GM19452 (cell line): ENCODE measurements at regions not wholly inside any gene's neighbourhood (a gene's known extent, or its start where the extent isn't known, plus 50 kb on each side); places are given as distances from the start of the nearest gene placed in this dataset.

Experiments
- ATAC-seq: cut with Tn5 transposase; IDR thresholded peaks from one replicate; pipeline ENCODE4 v1.9.1; 2021; ENCODE audit not compliant: unreplicated experiment

DNA sequence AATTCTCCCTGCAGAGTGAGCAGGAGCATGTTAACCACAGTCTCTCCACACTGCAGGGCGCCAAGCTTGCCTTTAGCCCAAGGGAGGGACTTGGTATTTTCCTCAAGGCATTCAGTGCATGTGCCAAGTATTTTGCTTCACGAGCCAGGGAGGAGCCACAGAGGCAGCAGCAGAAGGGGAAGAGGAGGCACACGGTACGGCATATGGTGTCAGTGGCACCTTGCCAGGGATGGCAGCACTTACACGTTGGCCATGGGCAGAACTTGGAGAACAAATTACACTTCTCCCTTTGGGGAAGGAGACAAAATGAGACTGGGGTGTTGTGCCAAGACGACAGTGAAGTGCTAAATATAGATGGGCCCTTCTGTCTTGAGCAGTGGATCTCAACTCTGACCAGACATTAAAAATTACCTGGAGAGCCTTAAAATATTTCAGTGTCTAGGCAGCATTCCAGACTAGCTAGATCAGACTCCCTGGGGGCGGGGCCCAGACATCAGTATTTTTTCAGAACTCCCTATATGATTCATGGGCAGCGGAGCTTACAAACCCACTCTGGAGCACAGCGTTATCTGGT, 155.8 kb downstream of the DRD1 start:
- no peak for ATAC-seq

DNA sequence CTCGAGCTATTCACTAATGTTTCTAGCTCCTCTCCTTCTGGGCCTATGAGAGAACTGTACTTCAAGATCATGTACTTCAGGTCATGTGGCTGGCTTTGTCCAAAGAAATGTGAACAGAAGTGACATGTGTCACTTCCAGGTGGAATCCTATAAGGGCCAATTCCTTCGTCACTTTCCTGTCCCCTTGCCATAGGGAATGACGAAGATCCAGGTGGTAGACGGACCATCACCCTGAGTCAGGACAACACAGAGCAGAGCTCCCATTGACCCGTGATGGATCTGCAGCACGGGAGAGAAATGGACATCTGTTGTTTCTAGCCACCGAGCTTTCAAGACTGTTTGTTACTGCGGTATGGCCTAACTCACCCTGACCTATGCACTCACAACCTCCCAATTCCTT, 157.0 kb downstream of the DRD1 start:
- ATAC-seq: no peak

DNA sequence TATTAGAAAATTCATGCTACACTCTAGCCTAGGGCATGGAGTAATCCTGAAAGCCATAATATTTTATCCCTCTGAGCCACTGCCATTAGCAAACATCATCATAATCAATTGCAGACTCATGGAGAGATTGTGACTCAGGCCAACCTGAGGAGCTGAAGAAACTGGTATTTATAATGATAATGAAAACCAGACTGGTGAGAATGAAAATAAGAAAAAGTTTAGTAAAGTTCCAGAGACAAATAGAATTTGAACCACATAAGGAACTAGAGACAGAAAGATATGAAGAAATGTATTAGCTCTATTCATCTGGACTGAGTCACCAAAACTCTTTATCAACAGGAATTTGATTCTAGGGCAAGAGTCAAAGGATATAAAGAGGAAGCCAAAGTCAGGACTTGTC, 158.7 kb downstream of the DRD1 start:
- ATAC-seq: no peak

DNA sequence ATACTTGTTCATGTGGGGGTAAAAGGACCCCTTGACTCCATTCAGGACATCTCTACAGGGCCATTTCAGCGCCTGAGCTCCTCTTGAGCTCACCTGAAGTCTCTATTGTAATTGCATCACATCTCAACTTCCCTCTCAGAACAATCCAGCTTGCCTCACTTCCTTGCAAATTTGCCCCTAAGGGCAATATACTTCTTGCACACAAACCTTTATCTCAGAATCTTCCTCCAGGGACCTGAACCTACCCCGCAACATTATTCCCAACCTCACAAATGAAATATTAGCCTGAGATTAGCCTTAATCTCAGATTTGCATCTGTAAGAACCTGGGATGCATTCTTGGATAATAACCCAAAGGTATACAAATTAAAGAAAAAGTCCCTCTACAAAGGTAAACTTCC, 159.2 kb downstream of the DRD1 start:
- no peak for ATAC-seq

DNA sequence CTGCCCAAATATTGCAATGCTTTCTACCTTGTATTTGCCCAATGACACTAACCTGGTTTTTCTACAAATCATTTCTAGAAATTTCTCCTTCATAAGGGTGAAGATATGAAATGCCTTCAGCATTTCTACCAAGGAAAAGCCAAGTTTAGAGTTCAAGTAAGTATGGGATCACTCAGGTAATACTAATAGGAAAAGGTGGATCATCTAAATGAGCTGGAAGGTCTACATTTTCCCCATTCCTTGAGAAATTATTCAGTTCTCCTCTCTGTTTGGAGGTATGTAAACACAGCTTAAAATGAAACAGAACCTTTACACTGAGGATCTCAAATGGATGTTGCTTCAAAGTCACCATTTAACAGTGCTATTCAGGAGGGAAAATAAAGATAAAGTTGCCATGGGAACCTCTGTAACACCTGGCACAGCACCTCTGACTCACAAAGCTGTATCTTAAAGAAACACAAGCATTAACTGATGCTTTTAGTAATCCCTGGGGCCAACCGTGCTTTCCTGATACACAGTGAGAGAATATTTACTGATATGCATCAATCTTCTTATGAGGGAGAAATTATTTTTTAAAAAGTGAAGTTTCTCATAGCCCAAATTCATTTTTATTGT, 161.3 kb downstream of the DRD1 start:
- ATAC-seq: no peak

DNA sequence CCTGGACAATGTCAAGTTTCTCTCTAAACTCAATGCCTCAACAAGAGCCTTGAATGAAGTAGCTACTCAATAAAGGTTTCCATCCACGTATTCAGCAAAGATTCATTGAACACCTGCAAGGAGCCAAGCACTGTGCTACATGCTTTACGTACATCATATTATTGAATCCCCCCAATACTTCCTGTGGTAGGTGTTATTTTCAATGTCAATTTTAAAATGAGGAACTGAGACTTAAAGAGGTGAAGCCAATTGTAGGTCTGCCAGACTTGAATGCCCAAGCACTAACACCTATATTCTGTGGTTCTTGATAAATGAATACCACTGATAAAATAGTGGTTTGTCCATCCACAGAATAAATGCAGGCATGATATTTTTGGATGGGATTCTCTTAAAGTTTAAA, 162.3 kb downstream of the DRD1 start:
- ATAC-seq: peak; percentile 64

DNA sequence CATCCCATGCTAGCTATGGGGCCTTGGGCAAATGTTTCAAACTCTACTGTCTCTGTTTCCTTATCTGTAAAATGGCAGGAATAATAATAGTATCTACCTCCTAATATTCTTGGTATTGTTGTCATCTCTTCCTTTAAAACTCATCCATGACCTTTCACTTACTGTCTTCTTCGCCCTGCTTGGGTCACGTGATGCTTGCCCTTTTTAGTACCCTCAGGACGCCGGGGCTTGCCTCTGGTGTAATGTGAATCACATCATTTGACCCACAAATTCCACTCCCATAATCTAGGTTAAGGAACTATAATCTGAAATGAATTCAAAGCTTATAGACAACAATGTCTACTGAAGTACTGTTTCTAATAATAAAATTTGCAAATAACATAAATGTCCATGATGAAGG, 162.7 kb downstream of the DRD1 start:
- ATAC-seq: no peak

DNA sequence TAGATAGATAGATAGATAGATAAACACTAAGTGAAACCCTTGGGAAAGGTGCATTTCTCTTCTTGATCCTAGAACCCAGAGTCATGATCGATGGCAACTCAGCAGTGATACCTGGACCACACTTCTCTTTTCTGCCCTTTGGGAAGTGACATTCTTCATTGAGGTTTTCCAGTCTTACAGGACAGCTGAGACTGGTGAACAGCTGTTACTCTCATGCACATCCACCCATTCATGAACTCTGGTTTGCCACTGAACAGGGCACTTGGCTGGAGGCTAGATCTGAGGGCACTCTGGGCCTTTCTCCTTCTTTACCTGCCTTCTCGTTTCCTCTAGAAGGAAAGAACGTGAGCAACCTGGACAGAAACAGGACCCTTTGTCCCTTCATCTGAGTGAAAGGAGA, 164.5 kb downstream of the DRD1 start:
- no peak for ATAC-seq

DNA sequence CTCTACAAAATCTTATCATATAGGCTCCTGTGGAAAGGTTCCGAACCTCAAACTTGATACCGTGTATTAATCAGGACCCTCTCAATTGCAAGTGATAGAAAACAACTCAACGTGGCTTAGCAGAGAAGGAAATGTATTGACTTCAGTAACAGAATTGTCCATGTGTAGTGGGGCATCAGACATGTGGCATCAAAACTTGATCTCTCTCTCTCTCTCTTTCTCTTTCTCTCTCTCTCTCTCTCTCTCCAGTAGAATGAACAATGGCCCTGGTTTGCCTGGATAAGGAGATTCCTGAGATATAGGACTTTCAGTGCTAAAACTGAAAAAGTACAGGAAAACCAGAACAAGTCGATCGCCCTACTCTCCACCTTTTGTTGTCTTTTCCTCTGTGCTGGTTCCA, 168.2 kb downstream of the DRD1 start:
- no peak for ATAC-seq

DNA sequence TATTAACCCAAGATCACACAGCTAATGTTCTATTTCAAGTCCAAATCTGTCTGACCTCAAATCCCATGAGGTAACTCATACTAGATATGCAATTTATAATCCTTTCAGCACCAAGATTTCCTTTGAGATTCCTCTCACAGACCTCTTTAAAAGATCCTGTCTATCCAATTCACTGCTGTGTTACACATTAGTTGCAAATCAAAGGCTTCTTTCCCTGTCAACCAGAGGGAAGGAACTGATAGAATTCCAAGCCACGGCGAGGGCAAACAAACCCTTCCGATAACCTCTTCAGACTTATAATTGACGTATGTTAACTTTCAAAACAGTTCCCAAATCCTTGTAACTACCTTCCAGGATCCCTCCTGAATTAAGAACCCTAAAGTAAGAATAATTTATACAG, 168.9 kb downstream of the DRD1 start:
- no peak for ATAC-seq

DNA sequence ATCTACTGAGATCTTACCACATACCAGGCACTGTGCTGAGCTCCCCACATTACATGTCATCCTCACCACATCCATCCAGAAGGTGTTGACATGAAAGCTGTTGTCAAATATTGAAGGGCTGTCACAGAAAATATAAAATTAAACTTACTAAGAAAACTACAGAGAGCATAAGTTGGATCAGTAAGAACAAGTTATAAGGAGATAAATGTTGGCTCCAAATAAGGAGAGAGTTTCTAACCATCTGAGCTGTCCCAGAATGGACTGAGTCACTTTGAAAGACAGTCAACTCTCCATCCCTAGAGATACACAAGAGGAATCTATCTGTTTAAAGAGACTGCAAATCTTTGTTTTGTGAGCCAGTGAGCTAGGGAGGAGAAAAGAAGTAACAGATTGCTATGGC, 169.8 kb downstream of the DRD1 start:
- ATAC-seq: no peak

DNA sequence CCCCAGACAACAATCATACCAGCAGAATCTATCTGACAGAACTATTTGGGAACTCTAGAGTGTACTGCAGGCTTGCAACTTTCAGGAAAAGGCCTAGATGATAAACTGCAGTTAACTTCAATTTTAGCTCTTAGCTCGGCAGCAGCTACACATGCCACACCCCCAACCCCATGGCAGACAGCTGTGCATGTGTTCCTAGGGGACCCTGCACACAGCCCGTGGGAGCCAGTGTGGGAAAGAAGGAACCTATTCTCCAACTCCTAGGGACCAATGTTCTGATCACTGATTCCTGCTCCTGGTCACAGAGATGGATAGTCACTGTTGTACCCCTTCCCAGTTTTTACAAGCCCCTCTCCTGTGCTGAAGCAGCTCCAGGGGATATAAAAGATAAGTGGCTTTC, 179.6 kb downstream of the DRD1 start:
- no peak for ATAC-seq

DNA sequence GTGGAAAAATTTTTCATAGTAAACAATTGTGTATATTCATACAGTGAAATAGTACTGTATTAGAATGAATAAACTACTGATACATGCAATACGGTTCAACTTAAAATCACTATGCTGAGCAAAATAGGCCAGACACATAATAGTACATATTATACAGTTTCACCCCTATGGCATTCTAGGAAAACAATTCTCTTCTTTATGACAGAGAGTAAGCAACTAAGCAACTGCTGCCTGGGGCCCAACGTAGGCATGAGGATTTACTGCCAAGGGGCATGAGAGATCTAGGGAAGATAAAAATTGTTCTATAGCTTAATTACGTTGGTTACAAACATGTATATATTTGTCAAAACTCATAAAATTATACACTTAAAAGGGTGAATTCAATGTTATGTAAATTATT, 180.2 kb downstream of the DRD1 start:
- ATAC-seq: no peak

DNA sequence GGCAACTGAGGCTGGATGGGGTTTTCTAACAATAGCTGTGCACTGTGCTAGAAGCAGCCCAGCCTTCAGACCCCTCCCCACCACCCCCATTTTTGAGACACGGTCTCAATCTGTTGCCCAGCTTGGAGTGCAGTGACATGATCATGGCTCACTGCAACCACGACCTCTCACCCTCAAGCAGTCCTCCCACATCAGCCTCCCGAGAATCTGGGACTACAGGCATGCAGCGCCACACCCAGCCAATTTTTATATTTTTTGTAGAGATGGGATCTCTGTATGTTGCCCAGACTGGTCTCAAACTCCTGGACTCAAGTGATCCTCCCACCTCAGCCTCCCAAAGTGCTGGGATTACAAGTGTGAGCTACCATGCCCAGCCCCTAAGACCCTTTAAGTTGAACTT, 182.5 kb downstream of the DRD1 start:
- ATAC-seq: no peak

DNA sequence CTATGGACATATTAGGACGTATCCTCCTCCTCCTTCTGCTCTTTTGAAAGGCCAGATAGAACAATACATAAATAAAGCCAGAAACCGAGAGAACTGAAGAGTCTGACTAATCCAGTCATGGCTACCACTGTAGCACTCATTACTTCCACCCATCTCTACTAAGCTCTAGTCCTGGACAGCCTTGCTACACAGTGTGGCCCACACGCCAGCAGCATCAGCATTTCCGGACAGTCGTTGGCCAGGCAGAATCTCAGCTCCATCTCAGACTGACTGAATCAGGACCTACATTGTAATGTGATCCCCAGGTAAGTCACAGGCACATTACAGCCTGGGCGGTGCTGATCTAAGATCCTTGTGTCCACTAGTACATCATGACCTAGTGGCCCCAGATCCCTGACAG, 182.9 kb downstream of the DRD1 start:
- ATAC-seq: no peak

DNA sequence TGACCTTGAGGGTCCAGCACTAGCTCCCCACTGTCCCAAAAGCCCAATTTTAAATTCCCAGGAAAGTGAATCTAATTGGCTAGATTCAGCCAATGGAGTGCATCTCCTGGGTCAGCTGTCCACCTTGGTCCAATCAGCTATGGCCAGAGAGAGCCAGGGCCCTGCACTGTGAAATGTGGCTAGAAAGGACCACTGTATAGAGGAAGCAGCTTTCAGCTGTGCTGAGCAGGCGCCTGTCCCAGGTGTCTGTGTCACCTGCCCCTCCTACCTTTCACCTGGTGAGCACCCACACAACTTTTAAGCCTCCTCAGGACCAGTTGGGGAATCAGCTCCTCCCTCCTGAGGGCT, 186.2 kb downstream of the DRD1 start:
- no peak for ATAC-seq

DNA sequence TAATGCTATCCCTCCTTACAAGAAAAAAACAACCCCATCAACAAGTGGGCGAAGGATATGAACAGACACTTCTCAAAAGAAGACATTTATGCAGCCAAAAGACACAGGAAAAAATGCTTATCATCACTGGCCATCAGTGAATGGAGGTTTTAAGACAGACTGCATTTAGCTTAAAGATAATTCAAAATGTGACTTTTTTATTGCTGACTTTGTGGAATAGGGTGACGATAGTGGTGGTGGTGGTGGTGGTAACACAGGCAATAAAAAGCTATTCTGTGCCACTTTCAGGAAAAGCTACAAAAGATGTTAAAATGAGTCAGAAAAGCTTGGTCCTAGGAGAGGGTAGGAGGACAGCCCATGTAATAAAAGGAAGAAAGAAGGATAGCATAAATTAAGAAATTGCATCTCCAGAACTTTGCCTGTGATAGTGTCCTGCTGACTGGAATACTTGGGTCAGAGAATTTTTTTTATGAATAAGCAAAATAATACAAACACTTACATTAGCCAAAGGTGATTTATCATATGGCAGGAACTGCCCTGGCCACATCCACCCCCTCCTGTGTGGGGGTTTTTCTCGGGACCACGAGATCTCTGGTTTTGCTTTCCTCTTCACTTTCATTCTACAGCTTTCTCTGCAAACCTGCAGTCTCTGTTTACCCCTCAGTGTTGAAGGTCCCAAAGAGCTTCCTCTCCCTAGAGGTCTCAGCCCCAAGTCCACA, 186.7 kb downstream of the DRD1 start:
- no peak for ATAC-seq

DNA sequence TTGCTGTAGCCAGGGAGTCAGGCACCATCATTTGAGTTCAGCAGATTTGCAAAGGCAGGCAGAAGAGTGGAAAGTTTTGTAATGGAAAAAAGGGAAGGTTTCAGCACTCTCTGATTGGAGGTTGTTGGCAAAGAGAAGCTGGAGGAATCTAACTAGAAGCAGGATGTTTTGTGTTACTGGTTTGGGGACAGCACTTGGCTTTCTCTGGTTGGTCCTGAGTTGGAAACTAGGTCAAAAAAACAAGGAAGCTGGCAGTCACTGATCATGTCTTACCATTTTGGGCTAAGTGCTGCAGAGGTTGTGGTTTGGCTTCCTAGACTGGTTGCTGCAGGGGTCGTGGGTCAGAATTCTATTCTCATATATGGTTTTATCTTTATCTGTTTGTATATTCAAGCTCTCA, 189.8 kb downstream of the DRD1 start:
- no peak for ATAC-seq

DNA sequence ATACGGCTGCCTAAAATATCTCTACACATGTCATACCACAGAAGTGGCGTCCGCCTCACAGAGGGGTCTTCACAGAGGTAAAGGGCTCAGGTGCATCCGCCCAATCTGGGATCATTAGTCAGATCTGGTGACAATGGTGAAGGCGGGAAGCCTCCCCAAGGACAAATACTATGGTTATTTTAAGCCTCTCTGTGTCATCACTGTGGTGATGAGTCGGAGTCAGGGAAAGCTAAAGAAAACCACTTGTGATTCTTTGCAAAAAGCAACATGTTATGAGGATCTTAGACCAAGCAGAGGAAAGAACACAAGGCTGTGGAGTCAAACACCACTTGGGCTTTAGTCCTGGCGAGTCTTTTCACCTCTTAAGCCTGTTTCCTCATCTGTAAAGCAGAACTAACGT, 190.4 kb downstream of the DRD1 start:
- ATAC-seq: no peak

DNA sequence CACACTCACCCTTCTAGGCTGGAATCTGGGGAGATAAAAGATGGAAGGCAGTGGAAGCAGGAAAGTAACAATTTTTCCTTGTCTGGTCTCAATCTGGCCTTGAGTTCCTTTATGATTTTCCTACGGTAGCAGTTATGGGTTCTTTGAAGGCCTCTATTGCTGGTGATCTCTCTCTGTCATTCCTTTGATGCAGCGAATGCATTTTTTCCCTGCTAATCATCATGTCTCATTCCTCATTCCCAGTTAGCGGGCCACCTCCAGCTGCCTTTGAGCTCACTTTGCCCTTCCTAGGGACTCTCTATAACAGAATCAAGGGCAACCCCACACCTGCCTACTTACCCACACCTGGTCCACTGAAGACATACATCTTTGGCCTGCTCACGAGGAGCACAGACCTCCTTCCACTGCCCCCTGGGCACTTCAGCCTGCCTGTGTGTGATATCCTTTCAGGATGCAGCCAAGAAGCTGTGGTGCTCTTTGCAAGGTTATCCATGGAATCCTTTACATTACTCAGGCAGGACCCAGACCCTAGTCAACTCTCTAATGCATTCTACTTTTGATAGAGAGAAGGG, 191.7 kb downstream of the DRD1 start:
- ATAC-seq: no peak

DNA sequence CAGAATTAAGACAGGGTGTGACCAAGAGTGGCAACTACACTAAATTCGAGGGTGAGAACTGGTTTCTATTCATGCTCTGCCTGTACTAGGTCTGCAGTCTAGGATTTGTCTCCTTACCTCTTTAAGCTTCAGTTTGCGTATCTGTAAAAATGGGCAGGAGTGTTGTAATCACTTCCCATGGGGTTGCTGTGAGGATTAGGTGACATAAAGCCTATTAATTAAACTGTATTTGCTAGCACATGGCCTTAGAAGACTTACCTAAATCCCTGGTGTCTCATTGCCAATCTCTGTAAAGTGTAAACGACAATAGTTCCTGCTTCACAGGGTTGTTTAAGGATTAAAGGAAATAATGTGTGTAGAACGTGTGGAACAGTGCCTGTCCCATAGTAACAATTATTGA, 193.6 kb downstream of the DRD1 start:
- no peak for ATAC-seq

DNA sequence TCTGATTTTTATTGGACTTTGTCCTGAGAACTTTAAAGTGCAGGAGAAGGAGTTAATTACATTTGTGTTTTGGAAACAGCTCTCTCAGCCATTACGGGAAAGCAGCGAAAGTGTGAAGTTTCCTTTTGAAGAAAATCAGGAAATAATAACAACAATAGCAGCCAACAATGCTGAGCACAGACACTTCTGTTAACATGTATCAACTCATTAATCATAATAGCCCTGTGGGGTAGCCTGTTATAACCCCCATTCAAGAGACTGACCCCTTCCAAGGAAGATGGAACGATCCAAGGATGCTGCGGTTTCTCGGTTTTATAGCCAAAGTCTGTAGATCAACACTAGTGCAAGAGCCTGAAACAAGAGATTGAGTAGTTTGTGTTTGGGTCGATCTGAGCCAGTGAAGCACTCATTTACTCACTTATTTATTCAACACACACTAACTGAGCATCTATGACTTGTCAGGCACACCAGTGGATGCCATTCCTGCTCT, 195.5 kb downstream of the DRD1 start:
- no peak for ATAC-seq
